ENCODE measurements at regions not wholly inside any gene's neighbourhood (a gene's known extent, or its start where the extent isn't known, plus 50 kb on each side); places are given as distances from the start of the nearest gene placed in this dataset.

GRCh38 chr2:121866789-121867188 lies 111.3 kb downstream of the TSN start:
- Histone ChIP-seq H3K36me3 (ENCODE audit: control insufficient read depth in 2 of 2, insufficient read depth in 1 of 2, low read length in 2 of 2) (no peaks in the 10 kb centered on the region), H3K4me3 (ENCODE audit: low read depth, low read length) (no peak overlapping the region), H3K4me1 (ENCODE audit: control insufficient read depth, insufficient read depth, low read length) (no peaks in the 10 kb centered on the region), H3K27ac (ENCODE audit: extremely low read depth, low read depth, low read length) (no peak overlapping the region), H3K9me3 (ENCODE audit: control insufficient read depth, insufficient read depth, low read depth, low read length) (no peaks in the 10 kb centered on the region)
- ChIA-PET POLR2A (no interaction called here), CTCF (interaction anchor here (0.6 kb wide), 1 partner anchor 317 kb away, joined by 3 read pairs; no protein-coding TSS in a partner anchor)
- TF ChIP-seq ZNF561 (tag by site-specific recombination; IDR thresholded peaks at IDR 0.05; ENCODE audit: borderline replicate concordance) (no peak), ZIC2 (tag by site-specific recombination; IDR thresholded peaks at IDR 0.05) (peak; percentile 39), ZNF560 (tag by site-specific recombination; IDR thresholded peaks at IDR 0.05; ENCODE audit: borderline replicate concordance) (no peak), TCF7L2 (IDR thresholded peaks at IDR 0.05; ENCODE audit: borderline replicate concordance, low read depth, low read length) (no peak), ZNF2 (tag by site-specific recombination; IDR thresholded peaks at IDR 0.05) (no peak), ZNF596 (tag by site-specific recombination; IDR thresholded peaks at IDR 0.05) (no peak), ZNF558 (tag by site-specific recombination; IDR thresholded peaks at IDR 0.05) (no peak), ZFP41 (tag by site-specific recombination; IDR thresholded peaks at IDR 0.05; ENCODE audit: borderline replicate concordance) (no peak)

- Histone ChIP-seq H3K4me1 (ENCODE audit: control insufficient read depth, insufficient read depth, low read length) (no peaks in the 10 kb centered on the region), H3K27ac (ENCODE audit: extremely low read depth, low read depth, low read length) (no peak overlapping the region), H3K9me3 (ENCODE audit: control insufficient read depth, insufficient read depth, low read depth, low read length) (no peaks in the 10 kb centered on the region), H3K4me3 (ENCODE audit: low read depth, low read length) (no peak overlapping the region), H3K36me3 (ENCODE audit: control insufficient read depth in 2 of 2, insufficient read depth in 1 of 2, low read length in 2 of 2) (no peaks in the 10 kb centered on the region)
- TF ChIP-seq BCL11A (tag by site-specific recombination; IDR thresholded peaks at IDR 0.05; ENCODE audit: low read depth): no peak
- TF ChIP-seq KLF7 (tag by site-specific recombination; IDR thresholded peaks at IDR 0.05; ENCODE audit: borderline replicate concordance): no peak
- ChIA-PET CTCF (interaction anchor here (0.9 to 1.3 kb wide), 3 partner anchors 20 to 69 kb away, joined by 3 to 4 read pairs (median 3); no protein-coding TSS in a partner anchor), POLR2A (no interaction called here)
Observed at GRCh38 chr2:121868652-121869051, 113.2 kb downstream of the TSN start.

GRCh38 chr2:121869363-121869762 lies 113.9 kb downstream of the TSN start:
- Histone ChIP-seq H3K36me3 (ENCODE audit: control insufficient read depth in 2 of 2, insufficient read depth in 1 of 2, low read length in 2 of 2) (no peaks in the 10 kb centered on the region), H3K4me3 (ENCODE audit: low read depth, low read length) (no peak overlapping the region), H3K27ac (ENCODE audit: extremely low read depth, low read depth, low read length) (no peak overlapping the region), H3K4me1 (ENCODE audit: control insufficient read depth, insufficient read depth, low read length) (no peaks in the 10 kb centered on the region), H3K9me3 (ENCODE audit: control insufficient read depth, insufficient read depth, low read depth, low read length) (no peaks in the 10 kb centered on the region)
- ChIA-PET POLR2A (no interaction called here), CTCF (interaction anchor here (0.9 to 1.3 kb wide), 3 partner anchors 19 to 70 kb away, joined by 3 to 4 read pairs (median 3); no protein-coding TSS in a partner anchor)
- TF ChIP-seq ZNF416 (tag by site-specific recombination; IDR thresholded peaks at IDR 0.05) (no peak), REPIN1 (tag by site-specific recombination; IDR thresholded peaks at IDR 0.05; ENCODE audit: low read depth) (no peak), ZNF837 (tag by site-specific recombination; IDR thresholded peaks at IDR 0.05) (no peak), ZNF366 (tag by site-specific recombination; conservative IDR thresholded peaks at IDR 0.05) (no peak), OSR2 (tag by site-specific recombination; IDR thresholded peaks at IDR 0.05) (no peak), ZNF37A (tag by site-specific recombination; IDR thresholded peaks at IDR 0.05) (no peak)

- Histone ChIP-seq H3K4me1 (ENCODE audit: control insufficient read depth, insufficient read depth, low read length) (no peaks in the 10 kb centered on the region), H3K36me3 (ENCODE audit: control insufficient read depth in 2 of 2, insufficient read depth in 1 of 2, low read length in 2 of 2) (no peaks in the 10 kb centered on the region), H3K27ac (ENCODE audit: extremely low read depth, low read depth, low read length) (no peak overlapping the region), H3K9me3 (ENCODE audit: control insufficient read depth, insufficient read depth, low read depth, low read length) (no peaks in the 10 kb centered on the region), H3K4me3 (ENCODE audit: low read depth, low read length) (no peak overlapping the region)
- peak; percentile 22; the same call in 1 of the 2 replicates for TF ChIP-seq ZIC2 (tag by site-specific recombination; IDR thresholded peaks at IDR 0.05)
- TF ChIP-seq ZNF423 (tag by site-specific recombination; IDR thresholded peaks at IDR 0.05): no peak
- ChIA-PET CTCF (interaction anchor here (1.3 kb wide), 1 partner anchor 19 kb away, joined by 3 read pairs; no protein-coding TSS in a partner anchor), POLR2A (interaction anchor here (0.5 kb wide), 1 partner anchor 275 kb away, joined by 4 read pairs; no protein-coding TSS in a partner anchor)
Observed at GRCh38 chr2:121869873-121870272, 114.4 kb downstream of the TSN start.

- Histone ChIP-seq H3K4me1 (ENCODE audit: control insufficient read depth, insufficient read depth, low read length) (no peaks in the 10 kb centered on the region), H3K36me3 (ENCODE audit: control insufficient read depth in 2 of 2, insufficient read depth in 1 of 2, low read length in 2 of 2) (no peaks in the 10 kb centered on the region), H3K9me3 (ENCODE audit: control insufficient read depth, insufficient read depth, low read depth, low read length) (no peaks in the 10 kb centered on the region), H3K27ac (ENCODE audit: extremely low read depth, low read depth, low read length) (no peak overlapping the region), H3K4me3 (ENCODE audit: low read depth, low read length) (no peak overlapping the region)
- CTCF ChIA-PET: no interaction called here
- TF ChIP-seq ZNF223 (tag by site-specific recombination; IDR thresholded peaks at IDR 0.05) (no peak), ZNF654 (tag by site-specific recombination; IDR thresholded peaks at IDR 0.05; ENCODE audit: low read depth) (no peak), WT1 (tag by site-specific recombination; IDR thresholded peaks at IDR 0.05) (no peak), ZNF488 (tag by site-specific recombination; IDR thresholded peaks at IDR 0.05) (no peak), ZNF341 (tag by site-specific recombination; IDR thresholded peaks at IDR 0.05; ENCODE audit: low read depth) (no peak), ZFP3 (tag by site-specific recombination; IDR thresholded peaks at IDR 0.05; ENCODE audit: low read depth) (no peak), ZSCAN4 (tag by site-specific recombination; IDR thresholded peaks at IDR 0.05) (no peak)
- POLR2A ChIA-PET: no interaction called here
Observed at GRCh38 chr2:121872651-121873050, 117.2 kb downstream of the TSN start.
